Activated CD4-positive, alpha-beta memory T cell treated with anti-CD3 and anti-CD28 coated beads, Interleukin-2, amount 10 ng/mL, durations not matched to agents 7 days and 5 days (primary cell): ENCODE measurements at regions not wholly inside any gene's neighbourhood (a gene's known extent, or its start where the extent isn't known, plus 50 kb on each side); places are given as distances from the start of the nearest gene placed in this dataset.

Experiments
- CTCF ChIA-PET: fragments of 350-600 bp; sonication (Branson Sonifier 250); formaldehyde crosslinking; loops from one replicate; lab custom pipeline; 2021; ENCODE audit warnings: antibody characterized with exemption, inconsistent platforms; lab: Charles Lee
- POLR2A ChIA-PET: fragments of 350-600 bp; sonication (Branson Sonifier 250); formaldehyde crosslinking; loops from one replicate; lab custom pipeline; 2021; ENCODE audit warnings: antibody characterized with exemption; lab: Charles Lee
- DNase-seq: peaks from one replicate; pipeline ENCODE4 v3.0.0-alpha.2; 2020
- H3K27ac Mint-ChIP-seq: one replicate; pipeline ENCODE4 v1.8.0; 2021; ENCODE audit warnings: mild to moderate bottlenecking, mixed read lengths
- H3K27me3 Mint-ChIP-seq: one replicate; pipeline ENCODE4 v1.8.0; 2021; ENCODE audit warnings: mixed read lengths
- H3K36me3 Mint-ChIP-seq: one replicate; pipeline ENCODE4 v1.8.0; 2021; ENCODE audit warnings: low read depth, mixed read lengths
- H3K4me1 Mint-ChIP-seq: one replicate; pipeline ENCODE4 v1.8.0; 2021; ENCODE audit warnings: mixed read lengths
- H3K4me3 Mint-ChIP-seq: one replicate; pipeline ENCODE4 v1.8.0; 2021; ENCODE audit warnings: mild to moderate bottlenecking, mixed read lengths
- H3K9me3 Mint-ChIP-seq: one replicate; pipeline ENCODE4 v1.8.0; 2021; ENCODE audit warnings: mixed read lengths

DNA sequence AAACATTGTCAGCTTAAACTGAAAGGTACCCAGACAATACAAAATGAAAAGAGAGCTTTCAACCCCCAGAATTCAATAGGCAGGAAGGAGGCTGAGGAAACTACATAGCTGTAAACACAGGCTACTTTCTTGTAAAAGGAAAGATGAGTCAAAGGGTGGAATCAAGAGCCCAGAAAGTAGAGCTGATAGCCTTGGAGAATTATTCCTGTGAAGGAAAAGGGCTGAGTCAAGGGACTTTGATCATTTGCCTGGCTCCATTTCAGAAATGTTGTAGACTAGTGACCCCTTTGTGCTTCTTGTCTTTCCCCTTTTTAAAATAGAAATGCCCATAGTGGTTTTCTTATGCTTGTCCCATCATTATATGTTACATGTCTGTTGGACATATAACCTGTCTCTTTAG lies 597.6 kb downstream of the ADGRL2 start:
- Mint-ChIP-seq H3K4me3 (no peak overlapping the region), H3K36me3 (no peaks in the 10 kb centered on the region), H3K27ac (no peak overlapping the region), H3K9me3 (peaks cover 2% of the 10 kb centered on the region), H3K4me1 (no peaks in the 10 kb centered on the region), H3K27me3 (no peaks in the 10 kb centered on the region)
- ChIA-PET POLR2A (no interaction called here), CTCF (interaction anchor here (0.5 kb wide), 1 partner anchor 537 kb away, joined by 4 read pairs; no protein-coding TSS in a partner anchor)
- DNase-seq: no peak

DNA sequence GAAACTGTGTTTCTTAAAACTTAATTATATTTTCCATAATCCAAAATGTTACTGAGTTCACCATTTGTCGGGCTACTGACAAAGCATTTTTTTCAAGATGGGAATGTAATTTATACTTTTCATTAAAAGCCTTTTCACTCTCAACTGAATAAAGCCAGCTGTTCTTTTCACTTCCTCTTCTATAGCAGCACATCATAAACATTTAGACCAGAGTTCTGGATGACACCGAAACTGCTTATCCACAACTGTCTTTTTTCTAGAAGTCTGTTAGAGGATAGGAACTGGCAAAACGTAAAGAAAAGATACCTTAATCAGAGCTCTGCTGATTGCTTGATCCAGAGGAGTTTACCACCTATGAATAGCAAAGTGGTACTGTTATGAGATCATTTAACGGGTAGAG lies 594.7 kb downstream of the ADGRL2 start:
- CTCF ChIA-PET: no interaction called here
- no peaks in the 10 kb centered on the region for H3K36me3 Mint-ChIP-seq
- DNase-seq: no peak
- no peak overlapping the region for H3K4me3 Mint-ChIP-seq
- POLR2A ChIA-PET: no interaction called here
- peaks cover 2% of the 10 kb centered on the region for H3K9me3 Mint-ChIP-seq
- no peaks in the 10 kb centered on the region for H3K27me3 Mint-ChIP-seq
- H3K4me1 Mint-ChIP-seq: no peaks in the 10 kb centered on the region
- H3K27ac Mint-ChIP-seq: no peak overlapping the region

DNA sequence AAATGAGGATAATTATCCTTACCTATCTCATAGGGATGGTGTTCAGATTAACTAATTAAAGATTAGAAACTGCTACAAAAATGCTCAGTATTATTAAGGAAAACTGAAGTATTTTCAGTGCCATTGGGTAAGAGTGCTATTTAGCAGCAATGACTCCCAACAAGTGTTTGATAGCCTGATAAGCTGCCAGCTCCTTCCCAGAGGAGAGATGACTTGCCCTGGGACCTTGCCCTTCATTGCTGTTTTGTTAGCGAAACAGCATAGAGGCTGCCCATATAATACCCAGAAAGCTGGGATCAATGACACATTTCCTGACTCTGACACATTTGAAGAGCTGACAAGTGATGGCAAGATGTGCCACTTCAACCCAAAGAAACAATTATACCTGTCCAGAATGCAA lies 592.2 kb downstream of the ADGRL2 start:
- DNase-seq: no peak
- no peaks in the 10 kb centered on the region for H3K27me3 Mint-ChIP-seq
- ChIA-PET CTCF (no interaction called here), POLR2A (no interaction called here)
- H3K4me3 Mint-ChIP-seq: no peak overlapping the region
- H3K4me1 Mint-ChIP-seq: no peaks in the 10 kb centered on the region
- H3K27ac Mint-ChIP-seq: no peak overlapping the region
- peaks cover 5% of the 10 kb centered on the region for H3K9me3 Mint-ChIP-seq
- no peaks in the 10 kb centered on the region for H3K36me3 Mint-ChIP-seq

DNA sequence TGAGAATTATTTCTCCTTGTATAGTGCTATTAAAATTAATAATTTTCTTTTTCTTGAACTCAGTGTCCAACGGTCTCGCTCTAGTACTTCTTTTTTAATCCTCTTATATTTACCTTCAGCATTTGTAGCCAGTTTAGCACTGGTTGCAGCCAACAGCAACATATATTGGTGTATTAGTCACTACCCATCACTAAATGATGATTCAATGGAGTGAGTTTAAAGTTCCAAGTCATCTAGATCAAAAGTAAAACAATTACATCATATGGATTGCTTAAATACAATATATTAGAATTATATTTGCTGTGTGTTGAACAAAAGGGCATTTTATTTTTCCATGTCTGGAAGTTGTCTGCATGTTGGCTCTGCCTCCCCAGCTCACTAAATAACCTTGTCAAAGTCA lies 591.8 kb downstream of the ADGRL2 start:
- DNase-seq: no peak
- CTCF ChIA-PET: no interaction called here
- Mint-ChIP-seq H3K27me3 (no peaks in the 10 kb centered on the region), H3K27ac (no peak overlapping the region), H3K36me3 (no peaks in the 10 kb centered on the region), H3K9me3 (peaks cover 5% of the 10 kb centered on the region), H3K4me3 (no peak overlapping the region), H3K4me1 (no peaks in the 10 kb centered on the region)
- POLR2A ChIA-PET: no interaction called here

DNA sequence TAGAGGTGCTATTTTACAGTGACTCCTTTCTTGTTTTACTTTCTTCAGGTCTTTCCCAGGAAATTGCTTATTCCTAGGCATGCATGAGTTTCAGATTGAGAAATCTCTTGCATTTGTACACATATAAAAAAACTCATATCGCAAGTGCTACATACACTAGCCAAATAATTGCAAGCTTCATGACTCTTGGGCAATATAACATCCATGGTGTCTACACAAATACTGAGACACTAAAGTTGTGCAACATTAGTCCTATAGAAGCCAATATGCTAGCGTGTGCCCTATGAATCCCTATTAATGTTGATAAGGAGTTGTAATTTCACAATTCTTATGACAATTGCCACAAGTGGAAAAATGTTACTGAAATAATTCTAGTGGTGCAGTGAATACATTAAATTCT lies 591.0 kb downstream of the ADGRL2 start:
- no peak for DNase-seq
- Mint-ChIP-seq H3K4me1 (no peaks in the 10 kb centered on the region), H3K36me3 (no peaks in the 10 kb centered on the region), H3K27ac (no peak overlapping the region), H3K4me3 (no peak overlapping the region), H3K27me3 (no peaks in the 10 kb centered on the region), H3K9me3 (peaks cover 7% of the 10 kb centered on the region)
- ChIA-PET POLR2A (no interaction called here), CTCF (no interaction called here)

DNA sequence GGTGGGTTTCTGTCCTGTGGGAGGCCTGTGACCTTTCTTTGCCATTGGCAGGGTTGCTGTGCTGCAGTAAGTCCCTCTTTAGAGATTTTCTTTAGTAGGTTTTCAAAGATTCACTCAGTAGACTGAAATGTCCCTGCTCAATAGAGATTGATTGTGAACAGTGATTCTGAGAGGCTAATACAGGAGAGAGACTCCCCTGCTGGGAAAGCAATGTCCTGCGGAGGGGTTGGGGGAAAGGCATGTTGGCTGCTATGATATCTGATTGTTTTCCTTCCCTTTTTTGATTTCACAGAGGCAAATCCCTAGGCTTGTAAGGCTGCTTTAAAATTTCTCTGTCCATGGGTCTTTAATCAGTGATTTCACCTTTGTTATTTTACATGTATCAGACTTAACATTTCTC lies 589.9 kb downstream of the ADGRL2 start:
- POLR2A ChIA-PET: no interaction called here
- H3K9me3 Mint-ChIP-seq: peaks cover 7% of the 10 kb centered on the region
- H3K27ac Mint-ChIP-seq: no peak overlapping the region
- DNase-seq: no peak
- no peak overlapping the region for H3K4me3 Mint-ChIP-seq
- no peaks in the 10 kb centered on the region for H3K27me3 Mint-ChIP-seq
- H3K4me1 Mint-ChIP-seq: no peaks in the 10 kb centered on the region
- CTCF ChIA-PET: no interaction called here
- H3K36me3 Mint-ChIP-seq: no peaks in the 10 kb centered on the region

DNA sequence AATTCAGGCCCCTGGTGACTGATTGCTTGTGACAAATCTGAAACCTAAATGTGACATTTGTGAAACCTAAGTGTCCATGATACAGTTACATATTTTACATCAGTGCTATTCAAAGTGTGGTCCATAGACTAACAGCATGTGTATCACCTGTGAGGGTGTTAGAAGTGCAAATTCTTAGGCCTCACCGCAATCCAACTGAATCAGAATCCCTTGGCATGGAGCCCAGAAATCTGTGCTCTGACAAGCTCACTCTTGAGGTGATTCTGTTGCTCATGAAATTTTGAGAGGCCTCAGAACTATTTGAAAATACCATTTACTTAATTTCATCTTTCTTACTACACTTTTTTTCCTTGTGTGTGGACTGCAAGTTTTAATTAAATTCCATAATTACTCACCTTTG lies 587.9 kb downstream of the ADGRL2 start:
- Mint-ChIP-seq H3K9me3 (peaks cover 9% of the 10 kb centered on the region), H3K27me3 (no peaks in the 10 kb centered on the region), H3K36me3 (no peaks in the 10 kb centered on the region), H3K27ac (no peak overlapping the region), H3K4me1 (no peaks in the 10 kb centered on the region), H3K4me3 (no peak overlapping the region)
- CTCF ChIA-PET: no interaction called here
- DNase-seq: no peak
- POLR2A ChIA-PET: no interaction called here

DNA sequence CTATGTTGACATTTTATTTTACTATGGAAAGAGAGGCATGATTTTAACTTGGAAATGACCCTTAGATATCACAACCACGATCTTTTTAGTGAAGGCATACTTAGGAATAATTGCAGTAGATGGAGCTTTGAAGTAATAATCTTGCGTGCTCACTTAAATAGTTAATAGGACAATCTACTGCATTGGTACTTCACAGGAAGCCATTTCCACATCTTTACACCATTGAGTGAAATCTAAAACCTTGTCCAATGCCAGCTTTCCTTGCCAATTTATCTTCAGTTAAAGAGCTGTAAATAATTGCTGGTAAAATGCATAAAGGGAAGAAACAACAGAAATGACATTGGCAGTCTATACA lies 586.3 kb downstream of the ADGRL2 start:
- Mint-ChIP-seq H3K4me3 (no peak overlapping the region), H3K9me3 (peaks cover 9% of the 10 kb centered on the region), H3K36me3 (no peaks in the 10 kb centered on the region), H3K4me1 (no peaks in the 10 kb centered on the region), H3K27me3 (no peaks in the 10 kb centered on the region), H3K27ac (no peak overlapping the region)
- DNase-seq: no peak
- POLR2A ChIA-PET: no interaction called here
- CTCF ChIA-PET: no interaction called here

DNA sequence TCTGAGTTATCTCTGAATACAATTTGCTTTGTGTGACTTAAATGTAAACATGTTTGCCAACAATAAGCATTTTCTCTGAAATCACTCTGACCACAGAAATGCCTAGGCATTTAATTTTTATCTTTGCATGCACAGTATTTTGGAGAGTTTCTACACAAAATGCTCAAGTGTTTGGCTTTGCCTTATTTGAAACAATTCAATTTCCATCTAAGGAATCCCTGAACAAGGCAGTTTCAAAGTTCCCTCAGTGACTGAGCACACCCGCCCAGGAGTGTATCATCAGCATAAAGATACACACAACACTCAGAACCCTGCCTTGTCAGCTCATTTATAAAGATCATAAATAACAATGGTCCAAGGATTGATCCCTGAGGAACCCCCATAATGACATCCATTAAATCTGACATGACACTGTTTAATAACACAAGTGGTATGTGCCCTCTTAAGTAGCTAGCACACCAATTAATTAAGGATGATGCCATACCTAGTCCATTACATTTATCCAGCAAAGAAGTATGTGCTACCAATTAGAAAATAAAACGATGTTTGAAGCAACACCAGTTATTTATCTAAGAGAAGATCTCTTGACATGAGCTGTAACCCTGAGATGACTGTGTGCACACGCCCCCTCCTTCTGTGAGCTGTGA lies 585.8 kb downstream of the ADGRL2 start:
- Mint-ChIP-seq H3K27me3 (no peaks in the 10 kb centered on the region), H3K4me3 (no peak overlapping the region), H3K36me3 (no peaks in the 10 kb centered on the region), H3K9me3 (peaks cover 9% of the 10 kb centered on the region), H3K27ac (no peak overlapping the region), H3K4me1 (no peaks in the 10 kb centered on the region)
- no peak for DNase-seq
- CTCF ChIA-PET: no interaction called here
- POLR2A ChIA-PET: no interaction called here

DNA sequence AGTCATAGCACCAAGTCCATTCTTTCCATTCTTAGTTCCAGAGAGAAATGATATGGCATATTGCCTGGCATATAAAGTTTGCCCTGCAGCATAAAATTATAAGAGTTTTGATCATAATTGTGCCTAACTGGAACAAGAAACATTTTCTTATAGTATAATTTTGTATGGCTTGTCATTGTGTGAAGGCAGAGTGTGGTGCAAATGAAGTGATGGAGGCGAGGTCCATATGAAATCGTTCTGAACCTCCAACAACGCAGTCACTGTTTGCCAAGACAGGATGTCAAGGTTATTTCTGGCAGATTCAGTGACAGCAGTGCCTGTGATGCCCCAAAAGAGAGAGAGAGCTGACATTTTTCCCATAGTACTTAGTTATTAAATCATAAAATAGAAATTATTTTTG lies 584.0 kb downstream of the ADGRL2 start:
- Mint-ChIP-seq H3K4me1 (no peaks in the 10 kb centered on the region), H3K27me3 (no peaks in the 10 kb centered on the region)
- CTCF ChIA-PET: no interaction called here

DNA sequence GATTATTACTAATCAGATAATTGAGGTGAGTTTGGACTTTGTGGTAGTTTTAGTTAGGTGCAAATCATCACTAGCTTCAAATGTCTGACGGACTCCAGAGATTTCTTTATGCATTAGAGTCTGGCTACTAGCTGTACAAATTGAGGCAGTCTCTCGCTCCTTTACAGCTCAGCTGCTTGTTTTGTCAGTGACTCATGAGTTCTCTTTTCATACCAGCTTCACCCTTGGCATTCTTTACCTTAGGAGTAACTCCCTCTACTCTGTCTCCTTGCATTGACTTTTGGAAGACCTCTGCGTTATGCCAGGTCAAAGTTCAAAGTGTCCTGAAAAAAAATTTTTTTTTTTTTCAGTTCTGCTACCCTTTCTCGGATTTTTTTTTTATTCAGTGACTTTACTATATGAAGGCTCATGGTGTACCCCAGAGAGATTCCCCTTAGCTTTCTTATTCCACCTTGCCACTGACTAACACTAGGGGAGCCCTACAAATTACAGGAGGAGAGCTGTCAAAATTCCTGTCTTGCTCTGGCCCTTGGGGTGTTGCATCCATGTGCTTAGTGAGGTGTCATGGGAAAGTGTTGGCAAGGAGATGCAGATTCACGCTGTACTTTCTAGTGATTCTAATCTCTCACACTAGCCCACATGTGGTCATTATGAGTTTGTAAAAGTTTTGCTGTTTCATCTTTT lies 576.6 kb downstream of the ADGRL2 start:
- H3K36me3 Mint-ChIP-seq: no peaks in the 10 kb centered on the region
- peaks cover 4% of the 10 kb centered on the region for H3K9me3 Mint-ChIP-seq
- no peak overlapping the region for H3K27ac Mint-ChIP-seq
- CTCF ChIA-PET: no interaction called here
- no peak for DNase-seq
- no peaks in the 10 kb centered on the region for H3K27me3 Mint-ChIP-seq
- H3K4me3 Mint-ChIP-seq: no peak overlapping the region
- POLR2A ChIA-PET: no interaction called here
- H3K4me1 Mint-ChIP-seq: no peaks in the 10 kb centered on the region

More for the DNA sequence above, 584.0 kb downstream of the ADGRL2 start:
- DNase-seq: no peak
- no peak overlapping the region for H3K27ac Mint-ChIP-seq
- POLR2A ChIA-PET: no interaction called here
- H3K36me3 Mint-ChIP-seq: no peaks in the 10 kb centered on the region
- H3K9me3 Mint-ChIP-seq: peaks cover 9% of the 10 kb centered on the region
- no peak overlapping the region for H3K4me3 Mint-ChIP-seq

DNA sequence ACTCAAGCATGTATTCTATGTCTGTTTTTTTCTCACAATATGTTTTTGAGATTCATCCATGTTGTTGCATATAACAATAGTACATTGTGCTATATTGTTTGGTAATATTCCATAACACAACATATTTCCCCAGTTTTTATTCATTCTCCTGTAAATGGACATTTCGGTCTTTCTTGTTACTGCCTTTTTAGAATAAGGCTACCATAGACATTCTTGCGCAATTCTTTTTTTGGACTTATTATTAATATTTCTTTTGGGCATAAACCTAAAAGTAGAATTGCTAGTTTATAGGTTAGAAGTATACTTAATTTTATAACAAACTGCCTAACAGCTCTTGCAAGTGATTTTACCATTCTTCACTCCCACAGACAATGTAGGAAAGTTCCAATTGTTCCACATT lies 573.0 kb downstream of the ADGRL2 start:
- H3K4me1 Mint-ChIP-seq: no peaks in the 10 kb centered on the region
- H3K9me3 Mint-ChIP-seq: peaks cover 4% of the 10 kb centered on the region
- no peak overlapping the region for H3K27ac Mint-ChIP-seq
- ChIA-PET CTCF (no interaction called here), POLR2A (no interaction called here)
- H3K27me3 Mint-ChIP-seq: no peaks in the 10 kb centered on the region
- no peaks in the 10 kb centered on the region for H3K36me3 Mint-ChIP-seq
- H3K4me3 Mint-ChIP-seq: no peak overlapping the region
- no peak for DNase-seq

DNA sequence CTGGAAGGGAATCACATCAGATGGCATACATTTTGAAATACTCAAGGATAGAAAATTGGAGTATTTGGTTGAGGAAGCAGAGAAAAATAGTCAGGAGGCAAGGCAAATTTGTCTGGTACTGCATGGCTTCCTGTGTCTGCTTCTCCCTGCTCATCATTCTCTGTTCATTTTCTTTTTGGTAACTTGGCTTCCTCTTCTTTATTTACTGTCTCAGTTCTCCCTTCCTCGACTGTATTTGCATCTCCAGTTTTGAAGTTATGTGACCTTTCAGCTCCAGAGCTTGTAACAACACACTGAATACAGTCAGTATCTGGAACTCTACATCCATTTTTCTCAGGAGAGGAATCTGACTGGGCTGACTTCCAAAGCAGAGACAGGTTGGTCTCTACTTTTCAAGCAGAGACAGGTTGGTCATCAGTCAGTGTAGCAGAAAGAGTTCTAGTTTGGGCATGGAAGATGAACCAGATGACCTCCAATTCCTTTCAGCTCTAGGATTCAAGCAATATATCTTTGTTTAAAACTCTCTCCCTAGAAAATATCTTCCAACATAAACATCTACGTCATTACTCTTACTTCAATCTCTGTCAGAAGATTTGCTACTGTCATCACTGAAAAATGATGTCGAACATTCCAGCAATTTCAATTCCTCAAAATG lies 571.2 kb downstream of the ADGRL2 start:
- H3K4me3 Mint-ChIP-seq: no peak overlapping the region
- H3K36me3 Mint-ChIP-seq: no peaks in the 10 kb centered on the region
- H3K27me3 Mint-ChIP-seq: no peaks in the 10 kb centered on the region
- ChIA-PET POLR2A (no interaction called here), CTCF (no interaction called here)
- DNase-seq: no peak
- H3K9me3 Mint-ChIP-seq: peaks cover 5% of the 10 kb centered on the region
- H3K4me1 Mint-ChIP-seq: no peaks in the 10 kb centered on the region
- H3K27ac Mint-ChIP-seq: no peak overlapping the region

DNA sequence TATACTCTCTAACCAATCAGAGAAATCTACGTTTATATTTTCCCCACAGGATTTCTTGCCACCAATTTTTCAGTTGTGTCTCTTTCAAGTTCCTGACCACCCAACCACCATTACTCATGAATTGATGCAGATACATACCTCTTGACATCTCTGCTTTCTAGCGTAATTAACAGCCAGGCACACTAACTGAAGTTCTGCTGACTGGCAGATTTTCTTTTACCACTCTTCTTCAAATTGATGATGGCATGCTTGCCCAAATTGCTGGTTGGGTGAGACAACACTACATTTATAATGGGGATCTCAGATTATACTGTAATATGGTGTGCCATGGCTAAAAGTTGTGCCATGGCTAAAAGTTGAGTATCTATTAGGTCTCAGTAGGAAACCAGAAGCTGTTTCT lies 566.7 kb downstream of the ADGRL2 start:
- CTCF ChIA-PET: no interaction called here
- no peak for DNase-seq
- Mint-ChIP-seq H3K4me3 (no peak overlapping the region), H3K27ac (no peak overlapping the region), H3K27me3 (no peaks in the 10 kb centered on the region), H3K36me3 (no peaks in the 10 kb centered on the region), H3K4me1 (no peaks in the 10 kb centered on the region), H3K9me3 (peaks cover 7% of the 10 kb centered on the region)
- POLR2A ChIA-PET: no interaction called here
